GM20431 (cell line): ENCODE measurements at regions not wholly inside any gene's neighbourhood (a gene's known extent, or its start where the extent isn't known, plus 50 kb on each side); places are given as distances from the start of the nearest gene placed in this dataset.
"Not testable (repeated sequence)": the region's sequence is repeated elsewhere in the genome, so short reads cannot be mapped to it uniquely, and the experiment has no call there.

ENCODE experiments used
- in situ Hi-C: fragments of 300-500 bp; cut with MseI, MboI; formaldehyde crosslinking; loops from one replicate; pipeline ENCODE4 v1.15.0; 2020; ENCODE audit warnings: low sequenced_read_pairs; ENCODE audit not compliant: unreplicated experiment

GRCh38 chr6:160804639-160805038, 102.6 kb downstream of the PLG start:
- in situ Hi-C loops: no loop called here

GRCh38 chr6:160808263-160808662, 106.2 kb downstream of the PLG start:
- in situ Hi-C loops: no loop called here

- in situ Hi-C loops: no loop called here
Observed at GRCh38 chr6:160810238-160810637, 108.2 kb downstream of the PLG start.

GRCh38 chr6:160812097-160812496, 110.1 kb downstream of the PLG start:
- in situ Hi-C loops: no loop called here

GRCh38 chr6:160818934-160819333, 116.9 kb downstream of the PLG start:
- in situ Hi-C loops: no loop called here

- in situ Hi-C loops: not testable (repeated sequence)
Observed at GRCh38 chr6:160820661-160821060, 118.6 kb downstream of the PLG start.

GRCh38 chr6:160831739-160832138, 129.7 kb downstream of the PLG start:
- in situ Hi-C loops: no loop called here

- in situ Hi-C loops: no loop called here
Observed at GRCh38 chr6:160832422-160832821, 130.4 kb downstream of the PLG start.

- in situ Hi-C loops: no loop called here
Observed at GRCh38 chr6:160837146-160837545, 135.1 kb downstream of the PLG start.

- in situ Hi-C loops: no loop called here
Observed at GRCh38 chr6:160851031-160851430, 140.5 kb upstream of the MAP3K4 start.

- in situ Hi-C loops: no loop called here
Observed at GRCh38 chr6:160853946-160854345, 137.6 kb upstream of the MAP3K4 start.

- in situ Hi-C loops: no loop called here
Observed at GRCh38 chr6:160858886-160859285, 132.7 kb upstream of the MAP3K4 start.

GRCh38 chr6:160859822-160860221, 131.7 kb upstream of the MAP3K4 start:
- in situ Hi-C loops: no loop called here

GRCh38 chr6:160861824-160862223, 129.7 kb upstream of the MAP3K4 start:
- in situ Hi-C loops: no loop called here

- in situ Hi-C loops: no loop called here
Observed at GRCh38 chr6:160863782-160864181, 127.8 kb upstream of the MAP3K4 start.

- in situ Hi-C loops: no loop called here
Observed at GRCh38 chr6:160871320-160871719, 120.2 kb upstream of the MAP3K4 start.

GRCh38 chr6:160881148-160881808, 110.3 kb upstream of the MAP3K4 start:
- in situ Hi-C loops: no loop called here

- in situ Hi-C loops: no loop called here
Observed at GRCh38 chr6:160882006-160882405, 109.6 kb upstream of the MAP3K4 start.

GRCh38 chr6:160882791-160883279, 108.7 kb upstream of the MAP3K4 start:
- in situ Hi-C loops: no loop called here

GRCh38 chr6:160883560-160883959, 108.0 kb upstream of the MAP3K4 start:
- in situ Hi-C loops: no loop called here

- in situ Hi-C loops: no loop called here
Observed at GRCh38 chr6:160883999-160884398, 107.6 kb upstream of the MAP3K4 start.

GRCh38 chr6:160889148-160889547, 102.4 kb upstream of the MAP3K4 start:
- in situ Hi-C loops: not testable (repeated sequence)
